RKO (cell line): ENCODE measurements at regions not wholly inside any gene's neighbourhood (a gene's known extent, or its start where the extent isn't known, plus 50 kb on each side); places are given as distances from the start of the nearest gene placed in this dataset.
"Not testable (repeated sequence)": the region's sequence is repeated elsewhere in the genome, so short reads cannot be mapped to it uniquely, and the experiment has no call there.

Experiments
- DNase-seq: peaks from one replicate; pipeline ENCODE4 v3.0.0-alpha.2; 2016; ENCODE audit warnings: low spot score

DNA sequence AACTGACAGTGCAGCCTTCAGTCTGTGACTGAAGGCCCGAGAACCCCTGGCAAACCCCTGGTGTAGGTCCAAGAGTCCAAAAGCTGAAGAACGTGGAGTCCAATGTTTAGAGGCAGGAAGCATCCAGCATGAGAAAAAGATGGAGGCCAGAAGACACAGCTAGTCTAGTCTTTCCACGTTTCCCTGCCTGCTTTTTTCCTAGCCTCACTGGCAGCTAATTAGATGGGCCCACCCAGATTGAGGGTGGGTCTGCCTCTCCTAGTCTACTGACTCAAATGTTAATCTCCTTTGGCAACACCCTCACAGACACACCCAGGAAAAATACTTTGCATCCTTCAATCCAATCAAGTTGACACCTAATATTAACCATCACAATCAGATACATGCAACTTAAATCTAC, 87.8 kb downstream of the TENT5D start:
- DNase-seq: not testable (repeated sequence)

DNA sequence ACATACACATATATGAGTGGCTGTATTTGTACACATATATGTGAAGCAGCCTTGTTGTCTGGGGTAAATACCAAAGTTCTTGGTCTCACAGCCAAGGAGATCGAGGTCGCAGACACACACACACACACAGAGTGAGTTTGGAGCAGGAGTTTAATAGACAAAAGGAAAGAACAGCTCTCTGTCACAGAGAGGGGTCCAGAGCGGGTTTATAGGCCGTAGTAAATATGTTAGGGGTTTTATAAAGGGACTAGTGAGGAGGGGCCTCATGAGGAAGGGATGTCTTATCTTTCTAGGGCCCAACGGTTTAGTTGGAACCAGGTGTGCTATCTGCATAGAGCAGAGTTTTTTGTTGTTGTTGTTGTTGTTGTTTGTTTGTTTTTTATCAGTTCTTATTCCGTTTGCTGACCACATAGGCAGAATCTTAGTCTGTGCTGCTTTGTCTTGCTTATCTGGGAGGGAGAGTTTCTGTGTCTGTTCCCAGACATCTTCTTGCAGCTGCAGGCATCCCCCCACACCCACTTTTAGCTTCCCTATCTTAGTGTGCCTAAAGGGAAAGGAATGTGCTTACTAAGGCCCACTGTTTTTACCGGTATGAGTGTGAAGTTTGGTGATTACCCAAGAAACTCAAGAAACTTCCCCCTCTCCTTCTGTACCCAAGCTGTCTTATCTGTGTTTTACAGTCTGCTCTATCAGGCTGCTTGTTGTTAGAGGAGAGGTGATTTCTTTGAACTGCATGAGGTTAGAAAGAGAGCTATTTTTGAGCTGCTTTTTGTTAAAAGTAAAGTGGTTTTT, 91.9 kb downstream of the TENT5D start:
- no peak for DNase-seq

DNA sequence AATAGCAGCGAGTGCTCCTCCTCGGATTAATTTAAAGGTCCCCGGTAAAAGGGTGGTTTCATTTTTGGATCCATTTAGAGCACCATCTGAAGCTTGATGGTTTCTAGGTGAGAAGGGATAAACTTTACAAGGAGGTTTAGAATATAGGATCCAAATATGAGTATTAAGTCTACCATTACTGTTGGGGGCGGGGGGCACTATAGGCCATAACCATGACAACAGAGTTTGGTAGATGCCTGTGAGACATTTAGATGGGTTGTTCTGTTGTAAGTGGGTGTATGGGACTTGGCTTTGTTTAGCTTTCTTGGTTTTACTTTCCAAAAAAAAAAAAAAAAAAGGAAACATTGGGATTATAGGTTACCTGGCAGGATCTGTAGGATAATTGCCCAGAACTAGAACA, 92.7 kb downstream of the TENT5D start:
- DNase-seq: no peak

DNA sequence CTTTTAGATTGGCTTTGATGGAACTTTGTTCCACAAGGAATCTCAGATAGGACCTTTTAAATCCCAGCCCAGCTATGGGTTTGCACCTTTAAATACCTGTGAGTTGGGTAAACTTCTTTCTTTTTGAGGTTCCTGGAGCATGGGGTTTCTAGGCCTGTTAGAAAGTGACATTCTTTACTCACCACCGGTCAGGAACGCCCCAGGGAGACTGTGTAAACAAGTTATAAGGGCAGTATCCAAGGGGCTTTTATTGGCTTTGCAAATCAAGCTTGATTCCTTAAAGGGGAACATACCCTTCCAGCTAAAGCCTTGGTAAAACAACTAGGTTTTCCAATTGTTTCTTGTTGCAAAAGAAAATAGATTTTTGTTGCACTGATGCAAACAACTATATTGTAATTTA, 93.4 kb downstream of the TENT5D start:
- DNase-seq: no peak

DNA sequence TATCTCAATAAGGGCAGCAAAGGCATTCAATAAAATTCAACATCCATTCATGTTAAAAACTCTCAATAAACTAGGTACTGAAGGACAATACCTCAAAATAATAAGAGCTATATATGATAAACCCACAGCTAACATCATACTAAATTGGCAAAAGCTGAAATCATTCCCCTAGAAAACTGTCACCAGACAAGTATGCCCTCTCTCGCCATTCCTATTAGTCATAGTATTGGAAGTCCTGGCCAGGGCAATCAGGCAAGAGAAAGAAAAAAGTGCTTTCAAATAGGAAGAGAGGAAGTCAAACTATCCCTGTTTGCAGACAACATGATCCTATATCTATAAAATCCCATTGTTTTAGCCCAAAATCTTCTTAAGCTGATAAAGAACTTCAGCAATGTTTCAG, 116.8 kb downstream of the TENT5D start:
- DNase-seq: peak; percentile 19

DNA sequence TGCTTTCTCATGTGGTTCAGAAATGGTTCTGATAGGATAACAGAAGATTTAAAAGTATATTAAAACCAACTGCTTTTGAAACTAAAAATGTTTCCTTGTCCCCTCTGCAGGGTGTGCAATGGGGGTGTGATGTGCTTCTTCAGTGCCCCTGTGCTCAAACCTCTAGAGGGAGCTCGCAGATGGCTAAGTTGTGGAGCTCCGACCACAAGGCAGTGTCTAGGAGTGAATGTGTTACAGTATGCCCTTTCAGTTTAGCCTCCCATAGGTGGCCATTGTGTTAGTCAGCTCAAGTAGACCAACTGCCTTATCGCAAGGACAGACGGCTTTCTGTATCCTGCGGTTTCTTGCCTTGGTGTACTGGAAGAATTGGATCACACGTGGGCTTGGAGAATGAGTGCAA, 130.5 kb downstream of the TENT5D start:
- peak; percentile 30 for DNase-seq

DNA sequence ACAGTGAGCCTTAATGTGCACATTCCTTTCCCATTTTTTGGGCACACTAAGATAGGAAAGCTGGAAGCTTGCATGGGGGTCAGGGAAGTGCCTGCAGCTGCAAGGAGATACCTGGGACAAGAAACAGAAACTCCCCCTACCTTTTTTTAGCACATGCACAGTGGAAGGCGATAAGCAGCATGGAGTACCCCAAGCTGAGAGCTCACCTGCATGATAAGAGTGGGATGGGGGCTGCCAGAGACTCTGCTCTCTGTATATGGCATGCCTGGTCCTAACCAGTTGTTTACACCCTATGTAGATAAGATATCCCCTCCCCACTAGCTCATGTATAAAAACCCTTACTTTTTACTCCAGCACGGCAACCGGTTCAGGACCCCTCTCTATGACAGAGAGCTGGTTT, 135.9 kb downstream of the TENT5D start:
- DNase-seq: no peak

DNA sequence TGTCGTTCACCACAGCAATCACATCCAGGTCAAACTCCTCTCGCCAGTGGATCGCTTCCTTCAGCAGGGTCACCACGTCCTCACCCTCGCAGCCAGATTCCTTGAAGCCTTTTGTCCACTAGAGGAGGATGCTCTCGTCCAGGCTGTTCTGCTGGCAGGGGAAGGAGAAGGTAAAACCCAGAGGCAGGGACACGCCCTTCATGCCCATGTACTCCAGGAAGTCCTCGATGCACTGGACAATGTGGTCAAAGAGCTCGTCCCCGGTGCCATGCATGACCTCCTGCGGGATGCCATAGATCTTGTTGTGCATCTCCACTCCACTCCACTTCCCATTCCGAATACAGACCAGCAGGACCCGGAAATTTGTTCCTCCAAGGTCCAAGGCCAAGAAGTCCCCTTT, 152.4 kb downstream of the TENT5D start:
- no peak for DNase-seq

DNA sequence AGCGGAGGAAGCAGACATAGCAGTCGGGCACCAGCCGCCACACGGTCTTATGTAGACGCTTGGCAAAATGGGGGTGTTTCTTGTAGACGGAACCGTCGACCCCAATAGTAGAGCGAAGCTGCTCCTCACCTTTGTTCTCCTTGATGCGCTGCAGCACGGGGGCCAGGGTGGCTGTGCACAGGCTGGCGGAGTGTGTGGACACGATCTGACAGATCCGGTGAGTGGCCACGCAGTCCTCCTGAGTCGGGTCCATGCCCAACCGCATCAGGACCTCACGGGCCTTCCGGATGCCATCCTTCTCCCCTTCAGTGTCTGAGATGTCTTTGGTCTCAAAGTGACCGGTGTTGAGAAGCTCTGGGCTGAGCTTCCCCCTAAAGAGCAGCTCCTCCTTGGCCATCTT, 153.0 kb downstream of the TENT5D start:
- no peak for DNase-seq

DNA sequence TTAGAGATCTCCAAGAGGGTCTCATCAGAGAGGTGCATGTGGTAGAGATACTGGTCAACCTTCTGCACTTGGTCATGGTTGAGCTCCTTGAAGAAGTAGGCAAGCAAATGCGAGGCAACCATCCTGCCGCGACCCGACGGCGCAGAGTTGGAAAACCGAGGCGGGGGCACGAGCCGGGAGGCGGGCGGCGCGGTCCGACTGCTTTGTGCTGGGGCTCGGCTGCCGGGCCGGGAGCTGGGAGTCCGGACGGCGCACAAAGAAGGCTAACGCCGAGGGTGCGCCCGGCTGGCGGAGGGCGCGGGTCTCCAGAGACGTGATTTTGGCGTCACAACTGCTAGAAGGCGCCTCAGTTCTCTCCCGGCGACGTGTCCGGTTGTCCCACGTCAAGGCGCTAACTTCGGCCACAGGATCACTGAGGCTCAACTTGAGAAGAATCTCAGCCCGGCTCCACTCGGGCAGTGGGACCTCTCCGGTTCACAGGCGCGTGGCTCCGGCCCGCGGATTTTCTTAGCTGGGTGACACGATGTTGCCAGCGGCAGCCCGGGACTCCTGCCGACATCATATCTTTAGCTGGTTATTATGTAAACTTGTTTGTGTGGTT, 154.3 kb downstream of the TENT5D start:
- DNase-seq: not testable (repeated sequence)

DNA sequence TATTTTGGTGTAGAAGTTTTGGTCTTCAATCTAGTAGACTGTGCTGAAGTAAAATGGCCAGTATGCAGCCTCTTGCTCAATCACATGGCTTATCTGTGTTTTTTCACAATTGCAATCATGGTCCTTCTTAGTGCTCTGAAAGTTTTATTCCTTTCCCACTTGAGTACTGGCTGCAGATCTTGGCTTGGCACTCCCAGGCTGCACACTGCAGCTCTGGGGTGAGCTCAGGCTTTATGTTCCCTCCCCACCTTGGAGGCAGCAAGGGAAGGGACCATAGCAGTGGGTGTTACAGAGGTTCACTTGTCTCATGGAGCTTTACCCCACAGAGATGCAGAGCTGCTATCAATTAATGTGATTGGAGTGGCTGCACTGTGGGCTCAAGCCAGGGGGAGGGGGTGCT, 156.0 kb downstream of the TENT5D start:
- no peak for DNase-seq

DNA sequence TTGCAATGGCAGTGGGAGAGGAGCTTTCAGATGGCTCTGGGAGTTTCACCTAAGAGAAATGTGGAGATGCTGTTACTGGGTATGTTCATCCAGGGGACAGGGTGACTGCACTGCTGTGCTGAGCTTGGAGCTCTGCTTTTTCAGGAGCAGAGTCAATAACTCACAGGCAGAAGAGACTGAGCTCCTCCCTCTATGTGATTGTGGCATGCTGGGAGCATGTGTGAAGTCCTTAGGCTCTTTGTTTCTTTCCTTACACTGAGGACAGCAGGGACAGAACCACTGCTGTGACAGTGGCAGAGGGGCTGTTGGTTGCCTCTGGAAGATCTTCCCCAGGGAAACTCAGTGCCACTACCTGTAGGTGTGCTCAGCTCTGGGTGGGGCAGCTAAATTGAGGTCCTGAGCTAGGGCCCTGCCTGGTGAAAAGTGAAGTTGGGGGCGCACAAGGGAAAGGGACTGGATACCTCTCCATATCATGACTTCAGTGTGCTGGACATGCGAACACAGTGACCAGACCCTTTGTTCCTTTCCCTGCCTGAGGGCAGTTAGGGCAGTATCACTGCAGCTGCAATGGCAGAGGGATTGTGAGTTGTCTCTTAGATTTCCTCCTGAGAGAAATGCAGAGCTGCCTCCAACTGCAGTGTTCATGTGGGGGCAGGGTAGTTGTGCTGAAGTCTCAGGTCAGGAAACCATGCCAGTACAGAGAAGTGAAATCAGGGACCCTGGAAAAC, 156.7 kb downstream of the TENT5D start:
- no peak for DNase-seq

DNA sequence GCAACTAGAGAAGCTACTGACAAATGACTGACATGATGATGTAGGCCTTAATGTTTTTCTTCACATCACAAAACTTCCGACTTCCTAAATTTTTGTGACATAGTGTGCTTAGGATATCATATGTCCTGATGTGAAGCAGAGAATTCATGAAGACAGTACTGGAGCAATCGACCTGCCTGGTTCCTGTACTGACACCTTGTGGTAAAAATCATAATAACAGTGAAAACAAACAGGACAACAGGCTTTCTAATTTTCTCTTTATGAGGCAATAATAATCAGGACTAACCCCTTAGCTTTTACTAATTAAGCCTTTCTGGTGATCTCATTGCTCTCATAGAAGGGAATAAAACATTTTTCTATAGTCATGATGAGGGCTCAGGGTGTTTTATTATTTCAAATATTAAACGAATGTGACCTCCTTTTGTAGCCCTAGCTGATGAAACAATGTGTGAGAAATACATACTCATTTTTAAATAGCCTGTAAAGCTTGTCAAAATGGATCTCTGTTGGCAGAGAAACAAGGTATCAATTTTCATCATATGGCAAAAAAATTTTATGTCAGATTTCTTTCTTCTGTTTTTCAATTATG, 158.4 kb downstream of the TENT5D start:
- peak; percentile 66 for DNase-seq

DNA sequence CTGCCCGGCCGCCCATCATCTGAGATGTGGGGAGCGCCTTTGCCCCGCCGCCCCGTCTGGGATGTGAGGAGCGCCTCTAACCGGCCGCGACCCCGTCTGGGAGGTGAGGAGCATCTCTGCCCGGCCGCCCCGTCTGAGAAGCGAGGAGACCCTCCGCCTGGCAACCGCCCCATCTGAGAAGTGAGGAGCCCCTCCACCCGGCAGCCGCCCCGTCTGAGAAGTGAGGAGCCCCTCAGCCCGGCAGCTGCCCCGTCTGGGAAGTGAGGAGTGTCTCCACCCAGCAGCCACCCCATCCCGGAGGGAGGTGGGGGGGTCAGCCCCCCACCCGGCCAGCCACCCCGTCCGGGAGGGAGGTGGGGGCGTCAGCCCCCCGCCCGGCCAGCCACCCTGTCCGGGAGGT, 170.7 kb downstream of the TENT5D start:
- not testable (repeated sequence) for DNase-seq

DNA sequence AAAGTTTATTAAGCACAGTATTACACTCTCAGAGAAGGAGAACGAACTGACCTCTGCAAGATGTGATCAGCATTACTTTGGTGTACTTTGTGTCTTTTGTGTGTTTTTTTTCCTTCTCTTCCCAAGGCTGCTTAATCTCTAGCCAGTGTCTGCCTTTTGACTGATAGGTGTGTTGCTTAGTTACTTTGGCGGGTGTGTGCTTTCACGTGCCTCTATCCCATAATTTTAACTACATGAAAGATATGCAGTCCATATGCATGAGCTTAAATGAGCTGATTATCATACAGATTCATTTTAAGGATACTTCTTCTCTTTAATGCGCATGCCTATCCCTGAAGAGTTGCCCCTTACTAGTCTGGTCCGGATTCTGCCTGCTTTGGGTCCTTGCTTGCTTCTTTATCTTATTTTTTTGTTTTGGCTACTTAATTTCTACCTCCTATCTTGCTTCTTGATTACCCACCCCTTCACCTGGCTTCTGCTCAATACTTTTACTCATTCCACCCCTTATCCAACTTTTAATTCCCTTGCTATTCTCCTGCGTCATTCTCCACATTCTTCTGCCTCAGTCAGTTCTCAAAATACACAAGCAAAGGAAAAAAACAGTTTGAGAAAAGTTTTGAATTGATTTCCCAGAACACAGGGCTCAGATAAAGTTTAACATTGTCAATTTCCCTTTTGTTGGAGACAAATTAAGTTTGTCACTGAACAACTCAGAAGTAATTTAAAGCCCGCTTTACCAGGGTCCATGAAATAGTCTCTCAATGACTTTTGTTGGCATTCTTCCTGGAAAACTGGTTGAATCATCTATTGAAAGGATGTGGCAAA, 182.0 kb downstream of the TENT5D start:
- DNase-seq: no peak
